Heart left ventricle (tissue), 16 donors: ENCODE measurements at regions not wholly inside any gene's neighbourhood (a gene's known extent, or its start where the extent isn't known, plus 50 kb on each side); places are given as distances from the start of the nearest gene placed in this dataset.

Source experiments
- ATAC-seq, 4 donors: fragments of 200-7000 bp; cut with Tn5 transposase; one replicate each; pipeline ENCODE4 v1.9.1; 2020 to 2022; ENCODE audit warnings: moderate library complexity in 4 of 4, mild to moderate bottlenecking in 3 of 4, moderate number of reproducible peaks in 1 of 4
- DNase-seq, 5 donors: peaks; one replicate each; pipeline ENCODE4 v3.0.0-alpha.2; 2020
- H3K27ac ChIP-seq, 12 donors: fragments of 200-600 bp; sonication (generic) in 4 of 12; one replicate each; pipeline versions ENCODE4 v1.5.0 to v1.8.0; 2016 to 2022; ENCODE audit warnings: mild to moderate bottlenecking in 2 of 12
- H3K27me3 ChIP-seq, 9 donors: fragments of 200-600 bp; sonication (generic) in 2 of 9; one replicate each; pipeline versions ENCODE4 v1.5.1 to v1.8.0; 2016 to 2022; ENCODE audit warnings: mild to moderate bottlenecking in 3 of 9
- H3K36me3 ChIP-seq, 9 donors: fragments of 200-600 bp; sonication (generic) in 2 of 9; one replicate each; pipeline versions ENCODE4 v1.5.0 to v1.8.0; 2018 to 2022; ENCODE audit warnings: mild to moderate bottlenecking in 2 of 9
- H3K4me1 ChIP-seq, 12 donors: fragments of 200-600 bp; sonication (generic) in 4 of 12; one replicate each; pipeline versions ENCODE4 v1.5.0 to v1.8.0; 2016 to 2022; ENCODE audit warnings: mild to moderate bottlenecking in 3 of 12
- H3K4me3 ChIP-seq, 12 donors: fragments of 200-600 bp; sonication (generic) in 4 of 12; one replicate each; pipeline versions ENCODE4 v1.5.0 to v1.8.0; 2017 to 2022; ENCODE audit warnings: mild to moderate bottlenecking in 9 of 12, moderate library complexity in 4 of 12
- H3K9me3 ChIP-seq, 12 donors: fragments of 200-600 bp; sonication (generic) in 4 of 12; one replicate each; pipeline versions ENCODE4 v1.5.0 to v1.8.0; 2016 to 2022; ENCODE audit warnings: mild to moderate bottlenecking in 1 of 12
- CTCF ChIP-seq, 12 donors: fragments of 200-600 bp; sonication (generic) in 4 of 12; IDR thresholded peaks; one replicate each; pipeline versions ENCODE4 v1.5.0 to v1.8.0; 2018 to 2022; ENCODE audit warnings: antibody characterized with exemption in 12 of 12, mild to moderate bottlenecking in 5 of 12
- POLR2A ChIP-seq, 2 donors: fragments of 450-650 bp; IDR thresholded peaks; one replicate each; pipeline ENCODE4 v1.6.1; 2017; ENCODE audit warnings: antibody characterized with exemption in 2 of 2, mild to moderate bottlenecking in 2 of 2, moderate library complexity in 2 of 2
- WGBS, 4 donors: extraction: QIAGEN DNeasy Blood & Tissue Kit in 2 of 4; methylation state at CpG; one replicate each; pipeline versions ENCODE4 v1.1.5 to v1.1.7; 2013 to 2018; 5-methylcytosine and 5-hydroxymethylcytosine counted together
- intact Hi-C, 10 donors: fragments of 100-400 bp; cut with DNase I; formaldehyde crosslinking; loops; one replicate each; pipeline versions ENCODE4 v1.11.1 to v1.14.2; 2022
- donor health status: ischemic (EF 13 %, LVEDD 7.1; RV severe dilation, severe dysfunction).
- donor health status: healthy with polysubstance abuse.
- donor health status: DM: no; HTN: yes; CAD: no.
- donor health status: DM: no; HTN: no; CAD: no.
- donor health status: ischemic (EF 25% LVEDD 6.9; RV normal size, moderate dysfunction).
- donor health status: ischemic (EF 25% LVEDD 5.7; RV mildly dilated, moderate dysfunction).
- donor health status: healthy.
- donor health status: DM: yes; HTN: yes; CAD: no.
- donor health status: ischemic (EF 35%, LVEDD 5.7; RV mildly dilated, moderate dysfunction).
- donor health status: nonischemic (EF 11% LVEDD 7.7; RV severe dilation, severe dysfunction).
- donor health status: DM: yes; HTN: yes; CAD: no.
- donor health status: PGD.
- donor health status: ischemic (EF 29% LVEDD 5.4; RV normal size, mild dysfunction).
- donor health status: nonischemic (EF 23%, LVEDD 6.1; RV moderate dilation, normal function).

GRCh38 chr10:113420733-113421675, 131.8 kb upstream of the HABP2 start:
- TF ChIP-seq POLR2A (IDR thresholded peaks at IDR 0.05) (no peak), CTCF (IDR thresholded peaks at IDR 0.05) (no peak)
- H3K27me3 ChIP-seq, result peaks cover 0 to 6% (median 0%) of the 10 kb centered on the region in 9 donors
- no peaks in the 10 kb centered on the region for H3K36me3 ChIP-seq
- peaks cover 0 to 14% (median 3%) of the 10 kb centered on the region in 12 donors for H3K4me1 ChIP-seq
- 78 to 89% (median 86%) methylated on average over 7 to 9 of the region's 9 CpGs for WGBS, 4 donors
- intact Hi-C loops, result no loop called here
- DNase-seq, result no peak
- H3K27ac ChIP-seq, result no peak overlapping the region
- H3K4me3 ChIP-seq, result no peak overlapping the region
- H3K9me3 ChIP-seq, result peaks cover 0 to 20% (median 14%) of the 10 kb centered on the region in 12 donors
- peak in 1 of 4 donors; percentile 26 for ATAC-seq

DNA sequence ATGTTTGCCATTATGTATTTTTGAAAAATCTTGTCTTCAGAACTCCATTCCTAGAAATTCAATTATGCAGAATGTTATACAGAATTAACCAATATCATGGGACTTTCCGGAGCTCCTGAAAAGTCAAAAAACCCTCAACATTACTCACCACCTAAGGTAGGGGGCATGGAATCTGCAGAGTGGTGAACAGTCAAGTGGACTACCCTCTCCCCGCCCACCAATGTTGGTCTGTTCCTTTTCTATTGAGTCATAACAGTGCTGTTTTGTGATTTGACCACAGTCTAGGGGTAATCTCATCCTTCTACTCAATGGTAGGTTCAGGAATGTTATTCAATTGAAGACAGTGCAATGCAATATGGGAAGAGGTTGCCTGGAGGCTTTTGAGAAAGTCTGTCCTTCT, 130.5 kb upstream of the HABP2 start:
- no peak for ATAC-seq
- H3K4me3 ChIP-seq, result no peak overlapping the region
- DNase-seq, result no peak
- intact Hi-C loops, result no loop called here
- no peak overlapping the region for H3K27ac ChIP-seq
- peaks cover 0 to 14% (median 3%) of the 10 kb centered on the region in 12 donors for H3K4me1 ChIP-seq
- H3K36me3 ChIP-seq, result no peaks in the 10 kb centered on the region
- TF ChIP-seq CTCF (IDR thresholded peaks at IDR 0.05) (no peak), POLR2A (IDR thresholded peaks at IDR 0.05) (no peak)
- peaks cover 0 to 6% (median 0%) of the 10 kb centered on the region in 9 donors for H3K27me3 ChIP-seq
- 89 to 95% (median 93%) methylated on average over 2 of the region's 2 CpGs for WGBS, 4 donors
- H3K9me3 ChIP-seq, result peaks cover 0 to 20% (median 14%) of the 10 kb centered on the region in 12 donors

DNA sequence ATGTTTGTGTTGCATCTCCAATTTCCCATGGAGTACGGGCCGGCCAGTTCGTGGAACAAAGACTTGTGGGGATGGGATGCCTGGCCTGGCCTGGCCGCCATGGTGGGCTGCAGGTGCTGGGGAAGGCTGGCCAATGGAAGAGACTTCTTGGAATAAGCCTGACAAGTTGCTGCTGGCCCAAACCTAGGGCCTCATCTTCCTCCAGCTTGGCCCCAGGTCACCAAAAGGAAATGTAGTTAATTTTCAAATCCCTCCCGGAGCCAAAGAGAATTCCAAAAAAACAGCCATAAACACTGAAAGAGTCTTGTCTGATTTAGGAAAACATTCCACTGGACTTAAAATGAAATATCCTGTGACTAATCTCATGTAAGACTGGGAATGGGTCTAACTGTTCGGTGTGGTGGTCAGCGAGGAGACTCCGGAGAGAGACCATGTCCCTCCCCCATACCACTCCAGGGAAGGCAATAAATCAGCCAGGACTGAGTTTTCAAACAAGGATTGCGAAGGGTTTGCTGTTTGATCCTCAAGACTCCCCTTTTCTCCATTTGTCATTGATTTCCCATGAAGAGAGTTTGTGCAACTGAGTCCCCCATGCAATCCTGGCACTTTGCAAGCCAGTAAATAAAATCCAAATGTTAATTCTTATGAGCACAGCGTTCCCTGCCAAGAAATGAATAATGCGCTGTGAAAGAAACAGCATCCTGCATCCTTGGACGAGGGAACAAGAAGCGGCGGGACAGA, 128.7 kb upstream of the HABP2 start:
- Histone ChIP-seq H3K4me3 (no peak overlapping the region), H3K27ac (peak overlapping the region in 3 of 12 donors; percentile 1 to 54 (median 21)), H3K4me1 (peaks cover 0 to 14% (median 3%) of the 10 kb centered on the region in 12 donors), H3K36me3 (no peaks in the 10 kb centered on the region), H3K27me3 (peaks cover 0 to 6% (median 0%) of the 10 kb centered on the region in 9 donors), H3K9me3 (peaks cover 0 to 18% (median 13%) of the 10 kb centered on the region in 12 donors)
- peak in 3 of 5 donors; percentile 30 to 36 (median 30) for DNase-seq
- intact Hi-C loops, result no loop called here
- WGBS, 4 donors, result 74 to 77% (median 75%) methylated on average over 14 of the region's 14 CpGs
- no peak for TF ChIP-seq CTCF (IDR thresholded peaks at IDR 0.05)
- TF ChIP-seq POLR2A (IDR thresholded peaks at IDR 0.05), result no peak
- ATAC-seq, result peak in 3 of 4 donors; percentile 24 to 54 (median 47)

GRCh38 chr10:113425008-113425407, 127.8 kb upstream of the HABP2 start:
- intact Hi-C loops, result no loop called here
- no peak overlapping the region for H3K4me3 ChIP-seq
- H3K4me1 ChIP-seq, result peaks cover 0 to 14% (median 3%) of the 10 kb centered on the region in 12 donors
- DNase-seq (no peak), ATAC-seq (no peak)
- 70 to 81% (median 72%) methylated on average over 3 of the region's 3 CpGs for WGBS, 4 donors
- peak overlapping the region in 2 of 12 donors; percentile 21 to 54 for H3K27ac ChIP-seq
- H3K36me3 ChIP-seq, result no peaks in the 10 kb centered on the region
- H3K9me3 ChIP-seq, result peaks cover 0 to 10% (median 5%) of the 10 kb centered on the region in 12 donors
- peaks cover 0 to 6% (median 0%) of the 10 kb centered on the region in 9 donors for H3K27me3 ChIP-seq
- TF ChIP-seq POLR2A (IDR thresholded peaks at IDR 0.05), result no peak
- TF ChIP-seq CTCF (IDR thresholded peaks at IDR 0.05), result no peak
